ENCODE measurements at regions not wholly inside any gene's neighbourhood (a gene's known extent, or its start where the extent isn't known, plus 50 kb on each side); places are given as distances from the start of the nearest gene placed in this dataset.

- TF ChIP-seq EP300 (IDR thresholded peaks at IDR 0.05), result no peak
- TF ChIP-seq, protein P1, sequence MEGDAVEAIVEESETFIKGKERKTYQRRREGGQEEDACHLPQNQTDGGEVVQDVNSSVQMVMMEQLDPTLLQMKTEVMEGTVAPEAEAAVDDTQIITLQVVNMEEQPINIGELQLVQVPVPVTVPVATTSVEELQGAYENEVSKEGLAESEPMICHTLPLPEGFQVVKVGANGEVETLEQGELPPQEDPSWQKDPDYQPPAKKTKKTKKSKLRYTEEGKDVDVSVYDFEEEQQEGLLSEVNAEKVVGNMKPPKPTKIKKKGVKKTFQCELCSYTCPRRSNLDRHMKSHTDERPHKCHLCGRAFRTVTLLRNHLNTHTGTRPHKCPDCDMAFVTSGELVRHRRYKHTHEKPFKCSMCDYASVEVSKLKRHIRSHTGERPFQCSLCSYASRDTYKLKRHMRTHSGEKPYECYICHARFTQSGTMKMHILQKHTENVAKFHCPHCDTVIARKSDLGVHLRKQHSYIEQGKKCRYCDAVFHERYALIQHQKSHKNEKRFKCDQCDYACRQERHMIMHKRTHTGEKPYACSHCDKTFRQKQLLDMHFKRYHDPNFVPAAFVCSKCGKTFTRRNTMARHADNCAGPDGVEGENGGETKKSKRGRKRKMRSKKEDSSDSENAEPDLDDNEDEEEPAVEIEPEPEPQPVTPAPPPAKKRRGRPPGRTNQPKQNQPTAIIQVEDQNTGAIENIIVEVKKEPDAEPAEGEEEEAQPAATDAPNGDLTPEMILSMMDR (IDR thresholded peaks at IDR 0.05), result no peak
Observed at GRCh38 chr12:114032801-114033200, 66.7 kb upstream of the RBM19 start.
